Stomach (tissue), 4 donors: ENCODE measurements at regions not wholly inside any gene's neighbourhood (a gene's known extent, or its start where the extent isn't known, plus 50 kb on each side); places are given as distances from the start of the nearest gene placed in this dataset.

Experiments
- CTCF ChIP-seq, 7 experiments: fragments of 450-650 bp in 4 of 7; fragments of 200-600 bp in 3 of 7; sonication (generic) in 3 of 7; IDR thresholded peaks; one replicate each; pipeline ENCODE4 v1.5.1; 2016 to 2019; ENCODE audit warnings: antibody characterized with exemption in 7 of 7, control low read depth in 2 of 7, mild to moderate bottlenecking in 1 of 7
- EP300 ChIP-seq: sonication (generic); formaldehyde crosslinking; IDR thresholded peaks from one replicate; pipeline ENCODE4 v1.6.1; 2017; ENCODE audit warnings: antibody characterized with exemption
- POLR2A ChIP-seq, 4 donors: fragments of 450-650 bp; IDR thresholded peaks; one replicate each; pipeline ENCODE4 v1.6.1; 2016; ENCODE audit warnings: antibody characterized with exemption in 4 of 4, control low read depth in 2 of 4, mild to moderate bottlenecking in 1 of 4, moderate library complexity in 1 of 4
- POLR2AphosphoS5 ChIP-seq, 3 donors: sonication (generic); formaldehyde crosslinking; IDR thresholded peaks; one replicate each; pipeline ENCODE4 v1.6.1; 2016; ENCODE audit warnings: antibody characterized with exemption in 3 of 3

- no peak for TF ChIP-seq EP300
- TF ChIP-seq CTCF (IDR thresholded peaks at IDR 0.05) = no peak
- TF ChIP-seq POLR2AphosphoS5 (IDR thresholded peaks at IDR 0.05) = peak in 2 of 3 donors; percentile 22 to 43
- TF ChIP-seq POLR2A (IDR thresholded peaks at IDR 0.05) = no peak
Observed at GRCh38 chr14:70254476-70254961, 65.8 kb upstream of the SLC8A3 start.
